Uterus (tissue), 2 donors: ENCODE measurements at regions not wholly inside any gene's neighbourhood (a gene's known extent, or its start where the extent isn't known, plus 50 kb on each side); places are given as distances from the start of the nearest gene placed in this dataset.

Experiments used
- POLR2A ChIP-seq, 2 donors: fragments of 450-650 bp; IDR thresholded peaks; one replicate each; pipeline ENCODE4 v1.6.1; 2016; ENCODE audit warnings: antibody characterized with exemption in 2 of 2, mild to moderate bottlenecking in 1 of 2, moderate library complexity in 1 of 2
- TF ChIP-seq, protein P1 (sequence below), 4 experiments: fragments of 200-600 bp in 2 of 4; fragments of 450-650 bp in 2 of 4; sonication (generic) in 2 of 4; IDR thresholded peaks; one replicate each; pipeline ENCODE4 v1.5.1; 2016 to 2019; ENCODE audit warnings: antibody characterized with exemption in 4 of 4, mild to moderate bottlenecking in 2 of 4, moderate library complexity in 1 of 4

DNA sequence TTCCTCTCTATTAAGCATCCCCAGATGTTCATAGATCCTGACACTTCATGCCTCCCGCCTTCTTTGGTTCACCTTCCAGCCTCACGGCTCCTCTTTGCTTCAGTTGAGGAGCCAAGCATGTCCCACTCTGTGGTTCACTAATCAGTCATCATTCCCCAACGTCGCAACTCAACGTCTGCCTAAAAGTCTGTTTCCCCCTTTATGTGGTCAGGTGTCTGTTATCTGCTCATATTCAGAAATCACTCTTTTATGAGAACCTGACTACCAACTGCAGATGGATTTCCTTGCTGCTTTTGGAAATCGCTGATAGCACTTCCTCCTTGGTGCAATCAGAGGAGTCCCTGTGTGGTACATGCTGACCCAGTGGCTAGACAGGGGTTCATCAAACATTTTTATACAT lies 94.1 kb upstream of the VANGL1 start:
- TF ChIP-seq, protein P1, sequence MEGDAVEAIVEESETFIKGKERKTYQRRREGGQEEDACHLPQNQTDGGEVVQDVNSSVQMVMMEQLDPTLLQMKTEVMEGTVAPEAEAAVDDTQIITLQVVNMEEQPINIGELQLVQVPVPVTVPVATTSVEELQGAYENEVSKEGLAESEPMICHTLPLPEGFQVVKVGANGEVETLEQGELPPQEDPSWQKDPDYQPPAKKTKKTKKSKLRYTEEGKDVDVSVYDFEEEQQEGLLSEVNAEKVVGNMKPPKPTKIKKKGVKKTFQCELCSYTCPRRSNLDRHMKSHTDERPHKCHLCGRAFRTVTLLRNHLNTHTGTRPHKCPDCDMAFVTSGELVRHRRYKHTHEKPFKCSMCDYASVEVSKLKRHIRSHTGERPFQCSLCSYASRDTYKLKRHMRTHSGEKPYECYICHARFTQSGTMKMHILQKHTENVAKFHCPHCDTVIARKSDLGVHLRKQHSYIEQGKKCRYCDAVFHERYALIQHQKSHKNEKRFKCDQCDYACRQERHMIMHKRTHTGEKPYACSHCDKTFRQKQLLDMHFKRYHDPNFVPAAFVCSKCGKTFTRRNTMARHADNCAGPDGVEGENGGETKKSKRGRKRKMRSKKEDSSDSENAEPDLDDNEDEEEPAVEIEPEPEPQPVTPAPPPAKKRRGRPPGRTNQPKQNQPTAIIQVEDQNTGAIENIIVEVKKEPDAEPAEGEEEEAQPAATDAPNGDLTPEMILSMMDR (IDR thresholded peaks at IDR 0.05) = no peak
- TF ChIP-seq POLR2A (IDR thresholded peaks at IDR 0.05) = no peak
